PC-9 (cell line): ENCODE measurements at regions not wholly inside any gene's neighbourhood (a gene's known extent, or its start where the extent isn't known, plus 50 kb on each side); places are given as distances from the start of the nearest gene placed in this dataset.

Source experiments
- CTCF ChIP-seq: fragments of 200-600 bp; sonication (generic); conservative IDR thresholded peaks from 2 replicates; pipeline ENCODE4 v1.6.1; 2017; ENCODE audit warnings: mixed run types, antibody characterized with exemption, mild to moderate bottlenecking, moderate library complexity
- EZH2 ChIP-seq: fragments of 200-600 bp; sonication (generic); IDR thresholded peaks from 2 replicates; pipeline ENCODE4 v1.8.0; 2017; ENCODE audit warnings: antibody characterized with exemption, low read depth

- TF ChIP-seq CTCF (no peak), EZH2 (no peak)
Observed at GRCh38 chr1:112788054-112788453, 72.9 kb upstream of the PPM1J start.
